ENCODE measurements at regions not wholly inside any gene's neighbourhood (a gene's known extent, or its start where the extent isn't known, plus 50 kb on each side); places are given as distances from the start of the nearest gene placed in this dataset.
A peak's percentile ranks its signal among the peaks of the same experiment; 100 is the strongest.
"Not testable (repeated sequence)": the region's sequence is repeated elsewhere in the genome, so short reads cannot be mapped to it uniquely, and the experiment has no call there.

GRCh38 chr12:96085475-96085874 is 50.1 kb upstream of the LTA4H start:
- no peak for DNase-seq

GRCh38 chr12:96086190-96086589 is 50.8 kb upstream of the LTA4H start:
- DNase-seq = not testable (repeated sequence)

GRCh38 chr12:96091833-96092232 is 56.4 kb upstream of the LTA4H start:
- peak; percentile 26 for DNase-seq

DNA sequence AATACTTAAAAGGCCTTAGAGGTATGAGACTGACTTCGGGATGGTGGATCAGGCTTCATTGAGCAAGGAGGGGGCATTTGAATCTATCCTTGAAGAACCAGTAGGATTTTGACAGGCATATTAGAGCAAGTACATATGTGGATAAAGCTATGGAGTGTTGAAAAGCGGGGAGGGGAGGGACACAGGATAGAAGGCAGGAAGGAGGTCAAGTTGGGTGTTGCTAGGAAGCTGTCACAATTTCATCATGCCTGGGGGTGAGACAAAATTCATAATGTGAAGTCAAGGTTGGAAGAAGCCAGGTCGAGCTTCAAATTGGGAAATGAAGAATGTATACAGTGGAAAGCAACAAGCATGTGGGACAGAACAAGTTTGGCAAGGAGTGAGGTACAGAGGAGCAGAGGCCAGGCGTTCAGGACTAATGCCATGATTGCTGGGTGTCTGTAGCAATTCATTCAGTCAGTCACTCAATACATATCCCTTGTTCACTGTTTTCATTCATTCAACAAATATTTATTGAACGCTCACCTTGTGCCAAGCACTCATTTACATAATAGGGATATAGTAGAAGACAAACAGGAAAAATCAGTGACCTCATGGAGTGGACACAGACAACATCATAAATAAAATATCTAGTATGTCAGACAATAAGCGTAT is 58.3 kb upstream of the LTA4H start:
- DNase-seq = no peak

DNA sequence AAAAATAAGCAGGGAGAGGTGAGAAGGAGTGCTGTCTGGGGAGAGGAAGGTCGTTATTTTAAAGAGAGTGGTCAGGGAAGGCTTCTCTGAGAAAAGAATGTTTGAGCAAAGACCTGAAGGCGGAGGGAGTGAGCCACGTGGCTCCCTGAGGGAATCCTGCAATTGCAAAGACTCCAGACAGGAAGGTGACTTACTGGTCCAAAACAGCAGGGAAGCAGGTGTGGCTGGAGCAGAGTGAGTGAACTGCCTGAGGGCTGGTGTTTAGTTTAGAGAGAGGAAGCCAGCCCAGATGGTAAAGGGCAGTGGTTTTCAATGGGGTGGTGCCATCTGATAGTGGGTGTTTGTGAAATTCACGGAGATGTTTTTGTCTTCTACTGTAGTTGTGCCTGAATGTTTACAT is 58.8 kb upstream of the LTA4H start:
- no peak for DNase-seq

DNA sequence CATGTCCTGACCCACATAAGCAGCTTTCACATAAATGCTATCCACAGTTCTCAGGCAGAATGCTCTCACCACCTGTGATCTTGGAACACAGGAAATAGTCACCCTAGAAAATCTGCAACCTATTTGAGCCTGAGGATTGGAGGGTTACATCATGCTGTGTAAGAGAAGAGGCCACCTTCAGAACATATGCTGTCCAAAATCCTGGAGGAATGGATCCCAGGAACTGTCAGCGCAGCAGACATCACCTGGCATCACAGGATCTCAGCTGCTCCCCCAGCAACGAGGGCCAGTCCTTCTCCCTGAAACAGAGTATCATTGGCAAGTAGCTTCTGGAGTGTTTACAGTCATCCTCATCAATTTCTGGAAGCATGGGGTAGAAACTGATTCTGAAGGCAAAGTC is 63.2 kb upstream of the LTA4H start:
- DNase-seq = peak; percentile 88

- peak; percentile 93 for DNase-seq
Measured at GRCh38 chr12:96099421-96099820, 64.0 kb upstream of the LTA4H start.

- peak; percentile 62 for DNase-seq
Measured at GRCh38 chr12:96099986-96100385, 64.6 kb upstream of the LTA4H start.

DNA sequence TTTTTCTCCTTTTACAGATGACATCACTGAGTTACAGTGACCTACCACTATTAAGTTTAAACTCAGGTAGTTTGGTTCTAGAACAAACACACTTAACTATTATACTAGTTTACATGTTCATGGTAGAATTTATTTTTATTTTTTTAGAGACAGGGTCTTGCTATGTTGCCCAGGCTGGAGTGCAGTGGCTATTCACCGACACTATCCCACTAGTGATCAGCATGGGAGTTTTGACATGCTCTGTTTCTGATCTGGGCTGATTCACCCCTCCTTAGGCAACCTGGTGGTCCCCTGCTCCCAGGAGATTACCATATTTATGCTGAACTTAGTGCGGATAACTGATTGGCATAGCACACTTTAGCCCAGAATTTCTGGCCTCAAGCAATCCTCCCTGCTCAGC is 66.4 kb upstream of the LTA4H start:
- DNase-seq = no peak

DNA sequence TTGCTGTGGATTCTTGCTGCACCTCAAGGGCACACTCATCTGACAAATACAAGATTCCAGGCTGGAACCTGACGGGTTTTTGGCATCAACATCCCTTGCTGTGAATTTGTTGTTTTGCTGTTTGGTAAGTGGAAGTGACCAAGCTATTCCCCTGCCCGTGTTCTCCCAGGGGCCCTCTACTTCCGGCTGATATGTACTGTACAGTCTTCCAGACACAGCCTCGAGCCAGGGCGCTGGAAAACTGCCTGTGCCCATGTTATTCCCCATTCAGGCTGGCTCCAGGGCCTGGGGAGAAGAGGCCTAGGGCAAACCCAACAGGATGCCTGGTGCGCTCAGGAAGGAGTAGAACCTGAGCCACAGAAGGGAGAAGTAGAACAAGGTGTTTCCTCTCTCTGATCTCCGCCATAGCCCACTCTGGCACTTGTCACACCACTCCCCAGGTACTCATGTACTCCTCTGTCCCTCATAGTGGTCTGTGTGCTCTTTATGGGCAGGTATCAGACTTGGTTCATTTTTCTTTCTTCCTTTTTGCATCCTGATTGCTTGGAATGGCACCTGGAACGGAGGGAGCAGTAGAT is 67.8 kb upstream of the LTA4H start:
- DNase-seq = no peak

- DNase-seq = peak; percentile 94
Measured at GRCh38 chr12:96104566-96104965, 69.2 kb upstream of the LTA4H start.

DNA sequence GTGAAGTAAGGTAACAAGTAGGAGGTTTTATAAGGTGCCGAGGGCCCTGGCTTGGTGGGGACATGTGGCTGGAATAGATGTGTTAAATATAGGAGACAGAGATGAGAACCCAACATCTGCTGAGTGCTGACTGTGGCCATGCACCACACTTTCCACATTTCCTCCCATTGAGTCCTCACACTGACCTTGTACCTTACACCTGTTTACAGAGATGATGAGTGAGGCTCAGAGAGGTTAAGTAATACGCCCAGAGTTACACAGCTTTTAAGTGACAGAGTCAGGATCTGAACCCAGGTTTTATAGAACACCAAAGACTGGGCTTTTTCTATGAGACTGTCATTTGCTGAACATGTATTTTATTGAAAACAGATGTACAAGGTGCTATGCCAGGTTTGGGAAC is 70.8 kb upstream of the LTA4H start:
- DNase-seq = no peak

- no peak for DNase-seq
Measured at GRCh38 chr12:96107236-96107635, 71.8 kb upstream of the LTA4H start.

DNA sequence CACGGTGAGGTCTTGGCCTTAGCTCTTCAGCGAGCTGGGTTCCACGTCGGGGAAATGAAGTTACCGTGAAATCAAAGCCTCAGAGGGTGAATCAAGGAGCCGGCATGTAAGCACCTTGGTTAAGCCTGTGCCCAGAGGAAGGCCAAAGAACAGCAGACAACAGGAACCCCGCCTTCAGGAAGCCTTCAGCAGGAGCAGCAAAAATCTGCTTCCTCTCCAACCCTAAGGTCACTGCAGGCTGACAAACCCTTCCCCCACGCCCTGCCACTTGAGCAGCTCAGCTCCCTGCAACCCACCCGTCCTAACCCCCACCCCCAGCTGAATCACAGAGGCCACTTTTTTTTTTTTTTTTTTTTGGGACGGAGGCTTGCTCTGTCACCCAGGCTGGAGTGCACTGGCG is 72.9 kb upstream of the LTA4H start:
- no peak for DNase-seq

DNA sequence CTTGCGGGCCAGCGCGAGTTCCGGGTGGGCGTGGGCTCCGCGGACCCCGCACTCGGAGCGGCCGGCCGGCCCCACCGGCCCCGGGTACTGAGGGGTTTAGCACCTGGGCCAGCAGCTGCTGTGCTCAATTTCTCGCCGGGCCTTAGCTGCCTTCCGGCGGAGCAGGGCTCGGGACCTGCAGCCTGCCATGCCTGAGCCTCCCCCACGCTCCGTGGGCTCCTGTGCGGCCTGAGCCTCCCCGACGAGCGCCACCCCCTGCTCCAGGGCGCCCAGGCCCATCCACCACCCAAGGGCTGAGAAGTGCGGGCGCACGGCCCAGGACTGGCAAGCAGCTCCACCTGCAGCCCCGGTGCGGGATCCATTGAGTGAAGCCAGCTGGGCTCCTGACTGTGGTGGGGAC is 73.6 kb upstream of the LTA4H start:
- not testable (repeated sequence) for DNase-seq

DNA sequence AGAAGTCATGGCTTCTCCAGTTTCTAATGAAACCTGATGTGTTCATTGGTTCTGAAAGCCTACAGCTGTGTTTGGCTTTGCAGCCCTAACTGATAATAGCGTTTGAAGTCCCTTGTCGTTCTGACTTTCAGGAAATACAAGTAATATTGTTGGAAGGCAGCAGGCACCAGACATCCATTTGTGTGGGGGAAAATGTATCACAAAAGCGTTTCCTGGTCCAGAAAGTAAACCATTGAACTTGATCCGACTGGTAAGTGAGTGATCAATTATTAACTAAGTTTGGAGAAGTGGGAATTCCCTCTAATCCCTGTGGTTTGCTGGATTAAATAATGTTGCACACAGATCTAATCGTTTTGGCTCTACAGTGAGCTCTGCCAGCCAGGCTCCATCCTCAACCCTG is 77.3 kb upstream of the LTA4H start:
- no peak for DNase-seq

DNA sequence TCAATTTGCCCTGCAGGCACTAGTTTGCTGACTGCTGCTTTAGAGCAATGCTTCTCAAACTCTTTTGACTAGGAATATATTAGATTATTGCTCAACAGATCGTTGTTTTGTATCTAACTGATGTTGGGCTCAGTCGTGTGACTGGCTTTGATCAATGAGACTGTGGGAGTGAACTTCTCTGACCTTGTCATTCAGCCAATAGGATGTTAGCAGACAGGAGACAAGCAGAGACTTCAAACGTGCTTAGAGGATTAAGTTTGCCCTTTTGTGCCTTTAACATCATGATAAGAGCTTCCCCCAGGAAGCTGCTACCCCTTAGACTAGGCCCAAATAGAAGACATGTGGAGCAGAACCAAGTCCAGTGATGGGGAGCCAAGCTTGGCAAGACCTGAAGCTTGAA is 76.7 kb upstream of the ELK3 start:
- peak; percentile 71 for DNase-seq

DNA sequence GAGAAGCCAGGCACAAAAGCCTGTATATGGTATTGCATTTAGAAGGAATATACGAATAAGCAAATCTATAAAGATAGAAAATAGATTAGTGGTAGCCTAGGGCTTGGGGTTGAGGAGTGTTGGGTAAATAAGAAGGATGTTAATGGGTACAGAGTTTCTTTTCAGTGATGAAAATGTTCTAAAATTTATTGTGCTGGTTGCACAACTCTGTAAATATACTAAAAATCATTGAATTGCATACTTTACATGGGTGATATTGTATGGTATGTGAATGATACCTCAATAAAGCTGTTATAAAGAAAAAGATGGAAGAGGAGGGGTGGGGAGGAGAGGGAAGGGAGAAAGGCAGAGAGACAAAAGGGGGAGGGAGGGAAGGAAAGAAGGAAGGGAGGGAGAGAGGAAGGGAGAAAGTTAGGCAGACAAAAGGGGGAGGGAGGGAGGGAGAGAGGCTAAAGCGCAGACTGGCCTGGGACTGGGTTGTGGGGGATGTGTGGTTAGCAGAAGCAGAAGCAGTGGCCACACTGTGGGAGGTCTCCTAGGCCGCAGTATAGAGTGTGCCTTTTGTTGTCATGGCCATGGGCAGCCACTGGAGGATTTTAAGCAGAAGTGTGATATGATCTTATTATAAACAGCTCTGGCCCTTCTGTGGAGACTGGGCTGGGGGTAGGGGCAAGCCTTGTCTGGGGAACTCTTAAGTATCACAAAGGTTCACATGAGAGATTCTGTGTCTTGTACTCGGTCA is 73.6 kb upstream of the ELK3 start:
- DNase-seq = peak; percentile 64

DNA sequence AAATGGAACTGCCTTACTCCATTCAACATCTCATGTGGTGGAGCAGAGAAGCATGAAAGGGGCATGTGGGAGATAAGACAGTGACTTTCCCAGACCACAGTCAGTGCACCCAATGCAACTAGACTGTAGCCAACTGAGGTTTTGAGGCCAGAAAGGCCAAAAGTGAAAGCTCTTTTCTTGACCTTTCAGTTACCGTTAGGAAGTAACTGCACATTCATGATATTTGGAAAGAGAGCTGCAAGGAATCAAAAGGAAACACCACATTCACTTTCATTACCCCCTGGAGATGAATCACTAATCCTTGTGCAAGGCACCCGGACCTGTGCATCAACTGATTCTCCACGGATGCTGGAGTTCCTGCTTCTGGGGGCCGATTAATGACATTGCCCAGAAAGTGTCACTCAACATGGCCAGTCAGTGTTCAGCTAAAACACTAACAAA is 72.9 kb upstream of the ELK3 start:
- DNase-seq = no peak

DNA sequence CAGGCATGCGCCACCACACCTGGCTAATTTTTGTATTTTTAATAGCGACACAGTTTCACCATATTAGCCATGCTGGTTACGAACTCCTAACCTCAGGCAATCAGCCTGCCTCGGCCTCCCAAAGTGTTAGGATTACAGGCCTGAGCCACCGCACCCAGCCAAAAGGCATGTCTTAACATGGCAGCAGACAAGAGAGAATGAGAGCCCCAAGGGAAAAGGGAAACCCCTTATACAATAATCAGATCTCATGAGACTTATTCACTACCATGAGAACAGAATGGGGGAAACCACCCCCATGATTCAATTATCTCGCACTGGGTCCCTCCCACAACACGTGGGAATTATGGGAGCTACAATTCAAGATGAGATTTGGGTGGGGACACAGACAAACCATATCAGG is 65.9 kb upstream of the ELK3 start:
- not testable (repeated sequence) for DNase-seq

DNA sequence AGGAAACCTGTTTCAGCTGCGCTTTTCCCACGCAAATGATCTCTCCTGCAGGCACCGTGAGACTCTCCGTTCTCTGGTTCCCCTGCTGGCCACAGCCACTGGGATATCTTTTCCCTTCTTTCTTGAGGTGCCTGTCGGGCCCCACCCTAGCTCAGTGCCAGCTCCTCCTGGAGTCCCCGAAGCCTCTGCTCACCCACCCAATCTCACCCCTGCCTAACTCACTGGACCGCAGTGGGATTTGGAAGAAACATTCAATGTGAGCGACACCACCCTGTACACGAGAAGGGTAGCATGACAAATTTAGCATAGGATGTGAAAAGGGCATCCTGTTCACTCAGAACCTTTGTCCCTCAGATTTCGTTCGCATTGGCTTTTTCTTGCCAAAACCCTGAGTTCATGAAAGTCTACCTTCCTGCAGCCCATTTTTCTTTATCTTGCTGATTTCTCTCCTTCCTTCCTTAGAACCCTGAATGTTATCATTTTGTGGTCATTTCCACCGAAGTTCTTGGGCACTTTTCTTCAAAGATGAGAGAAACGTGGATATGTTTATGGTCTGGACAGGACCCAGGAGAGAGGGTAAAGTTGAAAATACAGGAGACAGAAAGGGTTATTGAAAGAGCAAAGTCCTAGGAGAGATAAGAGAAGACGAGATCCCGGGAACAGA is 63.6 kb upstream of the ELK3 start:
- DNase-seq = no peak

DNA sequence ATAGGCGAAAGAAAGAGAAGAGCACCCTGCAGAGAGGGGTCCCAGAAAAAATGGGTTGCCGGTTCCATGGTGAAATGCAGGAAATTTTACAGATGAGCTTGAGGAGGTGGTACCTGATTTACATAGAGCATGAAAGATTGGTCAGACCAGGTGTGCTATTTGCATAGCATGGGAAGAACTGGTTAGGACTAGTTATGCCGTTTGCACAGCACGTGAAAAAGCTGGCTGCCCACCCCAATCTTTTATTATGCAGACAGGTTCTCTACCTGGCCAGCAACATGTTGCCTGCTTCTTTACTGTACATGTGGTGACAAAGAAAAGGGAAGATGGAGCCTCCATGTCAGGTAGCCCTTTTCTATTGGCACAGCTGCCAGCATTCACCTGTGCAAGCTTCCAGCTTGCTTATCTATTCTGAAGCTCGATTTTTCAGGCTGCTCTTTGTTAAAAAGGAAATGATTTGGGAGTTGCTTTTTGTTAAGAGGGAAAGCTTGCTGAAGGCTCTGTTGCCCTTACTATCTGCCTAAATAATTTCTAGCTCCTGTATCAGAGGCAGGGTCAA is 62.9 kb upstream of the ELK3 start:
- no peak for DNase-seq

GRCh38 chr12:96132819-96133218 is 61.4 kb upstream of the ELK3 start:
- peak; percentile 50 for DNase-seq

- no peak for DNase-seq
Measured at GRCh38 chr12:96134200-96134599, 60.0 kb upstream of the ELK3 start.
